ENCODE measurements at regions not wholly inside any gene's neighbourhood (a gene's known extent, or its start where the extent isn't known, plus 50 kb on each side); places are given as distances from the start of the nearest gene placed in this dataset.

DNA sequence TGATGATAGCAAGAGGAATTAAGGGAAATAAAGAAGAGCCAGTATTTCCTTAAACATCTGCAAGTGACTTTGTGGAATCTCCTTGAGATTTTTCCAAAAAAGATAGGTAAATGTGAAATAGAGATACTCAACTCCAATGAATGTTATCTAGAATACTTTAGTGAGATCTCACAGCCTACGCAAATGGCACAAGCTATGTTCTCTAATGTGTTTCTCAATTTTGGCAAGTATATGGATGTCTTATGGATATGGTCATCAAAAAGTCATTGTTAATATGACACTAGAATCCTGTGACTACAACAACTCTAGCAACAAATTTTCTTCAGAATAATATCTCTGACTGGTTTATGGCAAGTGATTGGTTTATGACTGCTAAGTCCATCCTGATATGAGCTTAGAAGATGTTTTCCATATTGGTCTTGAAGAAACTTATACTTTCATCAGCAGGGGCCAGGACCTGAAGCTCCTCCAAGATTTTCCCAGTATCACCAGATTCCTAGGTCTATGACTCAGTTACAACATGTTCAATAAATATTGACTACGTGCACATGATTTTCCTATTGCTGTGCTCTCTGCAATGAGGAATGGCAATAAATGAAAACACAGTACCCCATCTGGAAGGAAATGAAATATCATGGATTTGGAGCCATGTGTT lies 170.9 kb upstream of the THBS1 start:
- DNase-seq (ENCODE audit: low spot score) (no peak), ATAC-seq (no peak)
- H3K4me1 Mint-ChIP-seq: no peaks in the 10 kb centered on the region
- peaks cover 2% of the 10 kb centered on the region for H3K27me3 Mint-ChIP-seq (ENCODE audit: low read depth)
- ChIA-PET CTCF (no interaction called here), POLR2A (no interaction called here)
- H3K4me3 Mint-ChIP-seq: no peak overlapping the region
- peaks cover under 1% of the 10 kb centered on the region; the same call in 1 of the 2 replicates for H3K36me3 Mint-ChIP-seq
- TF ChIP-seq, protein P1, sequence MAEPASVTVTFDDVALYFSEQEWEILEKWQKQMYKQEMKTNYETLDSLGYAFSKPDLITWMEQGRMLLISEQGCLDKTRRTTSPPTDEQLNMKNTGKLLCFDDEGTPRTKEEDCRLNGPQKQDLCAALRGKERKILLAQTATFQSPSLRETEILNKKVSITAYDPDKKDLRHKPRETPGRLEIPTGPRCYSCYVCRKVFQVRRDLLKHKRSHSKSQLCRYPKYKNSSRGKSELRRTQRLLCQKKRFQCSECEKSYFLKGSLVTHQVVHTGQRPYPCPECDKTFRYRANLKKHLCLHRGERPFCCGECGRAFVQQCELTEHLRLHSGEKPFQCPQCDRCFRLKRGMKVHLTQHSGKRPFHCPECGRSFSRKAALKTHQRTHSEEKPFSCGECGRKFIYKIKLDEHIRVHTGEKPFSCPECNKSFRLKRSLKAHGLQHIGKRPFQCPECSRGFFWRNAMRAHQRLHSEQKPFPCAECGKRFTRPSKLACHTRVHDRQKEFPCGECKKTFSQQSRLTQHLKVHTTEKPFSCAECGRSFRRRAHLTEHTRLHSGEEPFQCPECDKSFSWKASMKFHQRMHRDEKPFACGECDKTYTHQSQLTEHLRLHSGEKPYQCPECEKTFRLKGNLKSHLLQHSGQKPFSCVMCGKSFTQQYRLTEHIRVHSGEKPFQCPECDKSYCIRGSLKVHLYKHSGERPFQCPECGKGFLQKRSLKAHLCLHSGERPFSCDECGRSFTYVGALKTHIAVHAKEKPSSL (CRISPR knock-in tag; conservative IDR thresholded peaks at IDR 0.05): no peak
- TF ChIP-seq ZNF416 (CRISPR knock-in tag; IDR thresholded peaks at IDR 0.05): no peak
- no peak for TF ChIP-seq ZNF396 (CRISPR knock-in tag; IDR thresholded peaks at IDR 0.05; ENCODE audit: borderline replicate concordance)
- TF ChIP-seq, protein P2, sequence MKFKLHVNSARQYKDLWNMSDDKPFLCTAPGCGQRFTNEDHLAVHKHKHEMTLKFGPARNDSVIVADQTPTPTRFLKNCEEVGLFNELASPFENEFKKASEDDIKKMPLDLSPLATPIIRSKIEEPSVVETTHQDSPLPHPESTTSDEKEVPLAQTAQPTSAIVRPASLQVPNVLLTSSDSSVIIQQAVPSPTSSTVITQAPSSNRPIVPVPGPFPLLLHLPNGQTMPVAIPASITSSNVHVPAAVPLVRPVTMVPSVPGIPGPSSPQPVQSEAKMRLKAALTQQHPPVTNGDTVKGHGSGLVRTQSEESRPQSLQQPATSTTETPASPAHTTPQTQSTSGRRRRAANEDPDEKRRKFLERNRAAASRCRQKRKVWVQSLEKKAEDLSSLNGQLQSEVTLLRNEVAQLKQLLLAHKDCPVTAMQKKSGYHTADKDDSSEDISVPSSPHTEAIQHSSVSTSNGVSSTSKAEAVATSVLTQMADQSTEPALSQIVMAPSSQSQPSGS (CRISPR knock-in tag; IDR thresholded peaks at IDR 0.05; ENCODE audit: borderline replicate concordance, low read depth): no peak
- TF ChIP-seq, protein P3, sequence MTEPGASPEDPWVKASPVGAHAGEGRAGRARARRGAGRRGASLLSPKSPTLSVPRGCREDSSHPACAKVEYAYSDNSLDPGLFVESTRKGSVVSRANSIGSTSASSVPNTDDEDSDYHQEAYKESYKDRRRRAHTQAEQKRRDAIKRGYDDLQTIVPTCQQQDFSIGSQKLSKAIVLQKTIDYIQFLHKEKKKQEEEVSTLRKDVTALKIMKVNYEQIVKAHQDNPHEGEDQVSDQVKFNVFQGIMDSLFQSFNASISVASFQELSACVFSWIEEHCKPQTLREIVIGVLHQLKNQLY (CRISPR knock-in tag; IDR thresholded peaks at IDR 0.05): no peak
- TF ChIP-seq JUN (CRISPR knock-in tag; IDR thresholded peaks at IDR 0.05): no peak
- TF ChIP-seq, protein P4, sequence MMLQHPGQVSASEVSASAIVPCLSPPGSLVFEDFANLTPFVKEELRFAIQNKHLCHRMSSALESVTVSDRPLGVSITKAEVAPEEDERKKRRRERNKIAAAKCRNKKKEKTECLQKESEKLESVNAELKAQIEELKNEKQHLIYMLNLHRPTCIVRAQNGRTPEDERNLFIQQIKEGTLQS (CRISPR knock-in tag; conservative IDR thresholded peaks at IDR 0.05): no peak
- no peak for TF ChIP-seq FOXJ3 (CRISPR knock-in tag; IDR thresholded peaks at IDR 0.05; ENCODE audit: borderline replicate concordance)
- no peak for TF ChIP-seq SOX15 (CRISPR knock-in tag; IDR thresholded peaks at IDR 0.05)
- no peak for TF ChIP-seq KAT7 (CRISPR knock-in tag; IDR thresholded peaks at IDR 0.05; ENCODE audit: borderline replicate concordance)
- no peak for TF ChIP-seq FOXP1 (CRISPR knock-in tag; IDR thresholded peaks at IDR 0.05; ENCODE audit: borderline replicate concordance)
- TF ChIP-seq, protein P5, sequence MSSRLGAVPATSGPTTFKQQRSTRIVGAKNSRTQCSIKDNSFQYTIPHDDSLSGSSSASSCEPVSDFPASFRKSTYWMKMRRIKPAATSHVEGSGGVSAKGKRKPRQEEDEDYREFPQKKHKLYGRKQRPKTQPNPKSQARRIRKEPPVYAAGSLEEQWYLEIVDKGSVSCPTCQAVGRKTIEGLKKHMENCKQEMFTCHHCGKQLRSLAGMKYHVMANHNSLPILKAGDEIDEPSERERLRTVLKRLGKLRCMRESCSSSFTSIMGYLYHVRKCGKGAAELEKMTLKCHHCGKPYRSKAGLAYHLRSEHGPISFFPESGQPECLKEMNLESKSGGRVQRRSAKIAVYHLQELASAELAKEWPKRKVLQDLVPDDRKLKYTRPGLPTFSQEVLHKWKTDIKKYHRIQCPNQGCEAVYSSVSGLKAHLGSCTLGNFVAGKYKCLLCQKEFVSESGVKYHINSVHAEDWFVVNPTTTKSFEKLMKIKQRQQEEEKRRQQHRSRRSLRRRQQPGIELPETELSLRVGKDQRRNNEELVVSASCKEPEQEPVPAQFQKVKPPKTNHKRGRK (CRISPR knock-in tag; IDR thresholded peaks at IDR 0.05; ENCODE audit: borderline replicate concordance): no peak
- TF ChIP-seq, protein P6, sequence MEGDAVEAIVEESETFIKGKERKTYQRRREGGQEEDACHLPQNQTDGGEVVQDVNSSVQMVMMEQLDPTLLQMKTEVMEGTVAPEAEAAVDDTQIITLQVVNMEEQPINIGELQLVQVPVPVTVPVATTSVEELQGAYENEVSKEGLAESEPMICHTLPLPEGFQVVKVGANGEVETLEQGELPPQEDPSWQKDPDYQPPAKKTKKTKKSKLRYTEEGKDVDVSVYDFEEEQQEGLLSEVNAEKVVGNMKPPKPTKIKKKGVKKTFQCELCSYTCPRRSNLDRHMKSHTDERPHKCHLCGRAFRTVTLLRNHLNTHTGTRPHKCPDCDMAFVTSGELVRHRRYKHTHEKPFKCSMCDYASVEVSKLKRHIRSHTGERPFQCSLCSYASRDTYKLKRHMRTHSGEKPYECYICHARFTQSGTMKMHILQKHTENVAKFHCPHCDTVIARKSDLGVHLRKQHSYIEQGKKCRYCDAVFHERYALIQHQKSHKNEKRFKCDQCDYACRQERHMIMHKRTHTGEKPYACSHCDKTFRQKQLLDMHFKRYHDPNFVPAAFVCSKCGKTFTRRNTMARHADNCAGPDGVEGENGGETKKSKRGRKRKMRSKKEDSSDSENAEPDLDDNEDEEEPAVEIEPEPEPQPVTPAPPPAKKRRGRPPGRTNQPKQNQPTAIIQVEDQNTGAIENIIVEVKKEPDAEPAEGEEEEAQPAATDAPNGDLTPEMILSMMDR (IDR thresholded peaks at IDR 0.05): no peak
- no peak for TF ChIP-seq ZNF317 (CRISPR knock-in tag; IDR thresholded peaks at IDR 0.05; ENCODE audit: borderline replicate concordance, low read depth)
- TF ChIP-seq GRHL2 (CRISPR knock-in tag; IDR thresholded peaks at IDR 0.05; ENCODE audit: insufficient replicate concordance, severe bottlenecking): no peak
- no peak for TF ChIP-seq NR1H2 (CRISPR knock-in tag; IDR thresholded peaks at IDR 0.05)
- no peak overlapping the region for H3K27ac Mint-ChIP-seq
- H3K9me3 Mint-ChIP-seq: peaks cover under 1% of the 10 kb centered on the region
